ENCODE measurements at regions not wholly inside any gene's neighbourhood (a gene's known extent, or its start where the extent isn't known, plus 50 kb on each side); places are given as distances from the start of the nearest gene placed in this dataset.

GRCh38 chr21:16667395-16667794 lies 845.4 kb upstream of the CXADR start:
- no peaks in the 10 kb centered on the region for H3K9me3 Mint-ChIP-seq (ENCODE audit: unreplicated experiment)
- no peaks in the 10 kb centered on the region for H3K36me3 Mint-ChIP-seq (ENCODE audit: unreplicated experiment)
- no peak for DNase-seq
- no peak overlapping the region for H3K27ac Mint-ChIP-seq (ENCODE audit: unreplicated experiment)
- TF ChIP-seq, protein P1, sequence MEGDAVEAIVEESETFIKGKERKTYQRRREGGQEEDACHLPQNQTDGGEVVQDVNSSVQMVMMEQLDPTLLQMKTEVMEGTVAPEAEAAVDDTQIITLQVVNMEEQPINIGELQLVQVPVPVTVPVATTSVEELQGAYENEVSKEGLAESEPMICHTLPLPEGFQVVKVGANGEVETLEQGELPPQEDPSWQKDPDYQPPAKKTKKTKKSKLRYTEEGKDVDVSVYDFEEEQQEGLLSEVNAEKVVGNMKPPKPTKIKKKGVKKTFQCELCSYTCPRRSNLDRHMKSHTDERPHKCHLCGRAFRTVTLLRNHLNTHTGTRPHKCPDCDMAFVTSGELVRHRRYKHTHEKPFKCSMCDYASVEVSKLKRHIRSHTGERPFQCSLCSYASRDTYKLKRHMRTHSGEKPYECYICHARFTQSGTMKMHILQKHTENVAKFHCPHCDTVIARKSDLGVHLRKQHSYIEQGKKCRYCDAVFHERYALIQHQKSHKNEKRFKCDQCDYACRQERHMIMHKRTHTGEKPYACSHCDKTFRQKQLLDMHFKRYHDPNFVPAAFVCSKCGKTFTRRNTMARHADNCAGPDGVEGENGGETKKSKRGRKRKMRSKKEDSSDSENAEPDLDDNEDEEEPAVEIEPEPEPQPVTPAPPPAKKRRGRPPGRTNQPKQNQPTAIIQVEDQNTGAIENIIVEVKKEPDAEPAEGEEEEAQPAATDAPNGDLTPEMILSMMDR (IDR thresholded peaks at IDR 0.05; ENCODE audit: partially characterized antibody, unreplicated experiment), result no peak
- H3K27me3 Mint-ChIP-seq (ENCODE audit: unreplicated experiment), result no peaks in the 10 kb centered on the region
- H3K4me1 Mint-ChIP-seq (ENCODE audit: low read depth, unreplicated experiment), result no peaks in the 10 kb centered on the region
- H3K4me3 Mint-ChIP-seq (ENCODE audit: unreplicated experiment), result no peak overlapping the region

GRCh38 chr21:16674949-16675348 lies 837.9 kb upstream of the CXADR start:
- H3K4me3 Mint-ChIP-seq (ENCODE audit: unreplicated experiment), result no peak overlapping the region
- no peaks in the 10 kb centered on the region for H3K9me3 Mint-ChIP-seq (ENCODE audit: unreplicated experiment)
- no peak for DNase-seq
- TF ChIP-seq, protein P1 (IDR thresholded peaks at IDR 0.05; ENCODE audit: partially characterized antibody, unreplicated experiment), result no peak
- no peaks in the 10 kb centered on the region for H3K27me3 Mint-ChIP-seq (ENCODE audit: unreplicated experiment)
- no peaks in the 10 kb centered on the region for H3K4me1 Mint-ChIP-seq (ENCODE audit: low read depth, unreplicated experiment)
- no peaks in the 10 kb centered on the region for H3K36me3 Mint-ChIP-seq (ENCODE audit: unreplicated experiment)
- no peak overlapping the region for H3K27ac Mint-ChIP-seq (ENCODE audit: unreplicated experiment)

GRCh38 chr21:16676391-16676790 lies 836.5 kb upstream of the CXADR start:
- Mint-ChIP-seq H3K27ac (ENCODE audit: unreplicated experiment) (no peak overlapping the region), H3K9me3 (ENCODE audit: unreplicated experiment) (no peaks in the 10 kb centered on the region), H3K27me3 (ENCODE audit: unreplicated experiment) (no peaks in the 10 kb centered on the region), H3K4me3 (ENCODE audit: unreplicated experiment) (no peak overlapping the region), H3K4me1 (ENCODE audit: low read depth, unreplicated experiment) (no peaks in the 10 kb centered on the region), H3K36me3 (ENCODE audit: unreplicated experiment) (no peaks in the 10 kb centered on the region)
- no peak for DNase-seq
- TF ChIP-seq, protein P1 (IDR thresholded peaks at IDR 0.05; ENCODE audit: partially characterized antibody, unreplicated experiment), result no peak

GRCh38 chr21:16678429-16679160 lies 834.2 kb upstream of the CXADR start:
- TF ChIP-seq, protein P1 (IDR thresholded peaks at IDR 0.05; ENCODE audit: partially characterized antibody, unreplicated experiment), result no peak
- no peak overlapping the region for H3K4me3 Mint-ChIP-seq (ENCODE audit: unreplicated experiment)
- H3K36me3 Mint-ChIP-seq (ENCODE audit: unreplicated experiment), result no peaks in the 10 kb centered on the region
- no peak for DNase-seq
- no peaks in the 10 kb centered on the region for H3K27me3 Mint-ChIP-seq (ENCODE audit: unreplicated experiment)
- no peaks in the 10 kb centered on the region for H3K4me1 Mint-ChIP-seq (ENCODE audit: low read depth, unreplicated experiment)
- no peaks in the 10 kb centered on the region for H3K9me3 Mint-ChIP-seq (ENCODE audit: unreplicated experiment)
- no peak overlapping the region for H3K27ac Mint-ChIP-seq (ENCODE audit: unreplicated experiment)

GRCh38 chr21:16695074-16695473 lies 817.8 kb upstream of the CXADR start:
- H3K4me1 Mint-ChIP-seq (ENCODE audit: low read depth, unreplicated experiment), result no peaks in the 10 kb centered on the region
- no peak for DNase-seq
- peaks cover 9% of the 10 kb centered on the region for H3K9me3 Mint-ChIP-seq (ENCODE audit: unreplicated experiment)
- TF ChIP-seq, protein P1 (IDR thresholded peaks at IDR 0.05; ENCODE audit: partially characterized antibody, unreplicated experiment), result no peak
- no peak overlapping the region for H3K27ac Mint-ChIP-seq (ENCODE audit: unreplicated experiment)
- no peak overlapping the region for H3K4me3 Mint-ChIP-seq (ENCODE audit: unreplicated experiment)
- H3K36me3 Mint-ChIP-seq (ENCODE audit: unreplicated experiment), result peaks cover 16% of the 10 kb centered on the region
- no peaks in the 10 kb centered on the region for H3K27me3 Mint-ChIP-seq (ENCODE audit: unreplicated experiment)

Data from glutamatergic neuron (in vitro differentiated cells).